A673 (cell line): ENCODE measurements at regions not wholly inside any gene's neighbourhood (a gene's known extent, or its start where the extent isn't known, plus 50 kb on each side); places are given as distances from the start of the nearest gene placed in this dataset.

Source experiments
- BruUV-seq: library from RNA; stranded (reverse); fragments of 400-500 nt; replicated peaks from 2 replicates; lab custom pipeline; 2021; lab: Mats Ljungman, UMichigan
- CTCF ChIA-PET: fragments of 300-600 bp; sonication (Branson Sonifier 250); formaldehyde crosslinking; loops from one replicate; lab custom pipeline; 2022; ENCODE audit warnings: antibody characterized with exemption; lab: Charles Lee
- POLR2A ChIA-PET: fragments of 300-600 bp; sonication (Branson Sonifier 250); formaldehyde crosslinking; loops from one replicate; lab custom pipeline; 2022; ENCODE audit warnings: antibody characterized with exemption; ENCODE audit not compliant: low non-redundant PET; lab: Charles Lee
- DNase-seq: peaks from one replicate; pipeline ENCODE4 v3.0.0-alpha.2; 2015; ENCODE audit warnings: low spot score
- H3K27ac ChIP-seq: fragments of 200-600 bp; sonication (generic); 2 replicates; pipeline ENCODE4 v1.5.1; 2016; ENCODE audit warnings: mixed run types, low read depth, mild to moderate bottlenecking, mixed read lengths, antibody characterized with exemption, low read length; ENCODE audit not compliant: poor library complexity, severe bottlenecking
- H3K27me3 ChIP-seq: fragments of 200-600 bp; sonication (generic); replicated peaks from 2 replicates; pipeline ENCODE4 v1.6.1; 2017; ENCODE audit warnings: mixed run types, low read depth, mild to moderate bottlenecking, mixed read lengths, antibody characterized with exemption, low read length; ENCODE audit not compliant: insufficient read depth, poor library complexity
- H3K36me3 ChIP-seq: fragments of 200-600 bp; sonication (generic); 2 replicates; pipeline ENCODE4 v1.6.1; 2016; ENCODE audit warnings: mixed run types, mild to moderate bottlenecking, mixed read lengths, antibody characterized with exemption, low read length; ENCODE audit not compliant: insufficient read depth, poor library complexity, severe bottlenecking
- H3K4me1 ChIP-seq: fragments of 200-600 bp; sonication (generic); 2 replicates; pipeline ENCODE4 v1.6.1; 2017; ENCODE audit warnings: mixed run types, mild to moderate bottlenecking, mixed read lengths, antibody characterized with exemption, low read length; ENCODE audit not compliant: insufficient read depth, poor library complexity, severe bottlenecking
- H3K4me3 ChIP-seq: fragments of 200-600 bp; sonication (generic); 2 replicates; pipeline ENCODE4 v1.5.1; 2016; ENCODE audit warnings: low read depth, mixed run types, mild to moderate bottlenecking, mixed read lengths, low read length; ENCODE audit not compliant: poor library complexity, severe bottlenecking
- H3K9me3 ChIP-seq: fragments of 200-600 bp; sonication (generic); 2 replicates; pipeline ENCODE4 v1.6.1; 2016; ENCODE audit warnings: mixed run types, low read depth, mild to moderate bottlenecking, mixed read lengths, antibody characterized with exemption, low read length; ENCODE audit not compliant: poor library complexity, severe bottlenecking
- EZH2 ChIP-seq: fragments of 200-600 bp; sonication (generic); IDR thresholded peaks from 2 replicates; pipeline ENCODE4 v1.6.1; 2017; ENCODE audit warnings: borderline replicate concordance, low read depth, mild to moderate bottlenecking, mixed read lengths, antibody characterized with exemption, low read length; ENCODE audit not compliant: poor library complexity, severe bottlenecking
- intact Hi-C: fragments of 100-400 bp; cut with micrococcal nuclease; formaldehyde crosslinking; loops from one replicate; pipeline ENCODE4 v1.10.0; 2022; ENCODE audit not compliant: unreplicated experiment
- TF ChIP-seq, protein P1 (sequence below): fragments of 300-800, 200-600 bp; sonication (generic); conservative IDR thresholded peaks from 2 replicates; pipeline ENCODE4 v1.5.1; 2017; ENCODE audit warnings: low read depth, mild to moderate bottlenecking, antibody characterized with exemption, low read length, moderate library complexity, mixed read lengths

GRCh38 chr16:17812771-17813170 lies 342.0 kb upstream of the XYLT1 start:
- CTCF ChIA-PET, result no interaction called here
- no peak for TF ChIP-seq EZH2
- TF ChIP-seq, protein P1, sequence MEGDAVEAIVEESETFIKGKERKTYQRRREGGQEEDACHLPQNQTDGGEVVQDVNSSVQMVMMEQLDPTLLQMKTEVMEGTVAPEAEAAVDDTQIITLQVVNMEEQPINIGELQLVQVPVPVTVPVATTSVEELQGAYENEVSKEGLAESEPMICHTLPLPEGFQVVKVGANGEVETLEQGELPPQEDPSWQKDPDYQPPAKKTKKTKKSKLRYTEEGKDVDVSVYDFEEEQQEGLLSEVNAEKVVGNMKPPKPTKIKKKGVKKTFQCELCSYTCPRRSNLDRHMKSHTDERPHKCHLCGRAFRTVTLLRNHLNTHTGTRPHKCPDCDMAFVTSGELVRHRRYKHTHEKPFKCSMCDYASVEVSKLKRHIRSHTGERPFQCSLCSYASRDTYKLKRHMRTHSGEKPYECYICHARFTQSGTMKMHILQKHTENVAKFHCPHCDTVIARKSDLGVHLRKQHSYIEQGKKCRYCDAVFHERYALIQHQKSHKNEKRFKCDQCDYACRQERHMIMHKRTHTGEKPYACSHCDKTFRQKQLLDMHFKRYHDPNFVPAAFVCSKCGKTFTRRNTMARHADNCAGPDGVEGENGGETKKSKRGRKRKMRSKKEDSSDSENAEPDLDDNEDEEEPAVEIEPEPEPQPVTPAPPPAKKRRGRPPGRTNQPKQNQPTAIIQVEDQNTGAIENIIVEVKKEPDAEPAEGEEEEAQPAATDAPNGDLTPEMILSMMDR, result no peak
- DNase-seq, result no peak
- Histone ChIP-seq H3K27me3 (no peaks in the 10 kb centered on the region), H3K27ac (no peak overlapping the region), H3K4me1 (no peaks in the 10 kb centered on the region), H3K9me3 (peaks cover 18% of the 10 kb centered on the region), H3K4me3 (no peak overlapping the region), H3K36me3 (no peaks in the 10 kb centered on the region)
- BruUV-seq, result no TSS peak
- POLR2A ChIA-PET, result no interaction called here
- intact Hi-C loops, result no loop called here

DNA sequence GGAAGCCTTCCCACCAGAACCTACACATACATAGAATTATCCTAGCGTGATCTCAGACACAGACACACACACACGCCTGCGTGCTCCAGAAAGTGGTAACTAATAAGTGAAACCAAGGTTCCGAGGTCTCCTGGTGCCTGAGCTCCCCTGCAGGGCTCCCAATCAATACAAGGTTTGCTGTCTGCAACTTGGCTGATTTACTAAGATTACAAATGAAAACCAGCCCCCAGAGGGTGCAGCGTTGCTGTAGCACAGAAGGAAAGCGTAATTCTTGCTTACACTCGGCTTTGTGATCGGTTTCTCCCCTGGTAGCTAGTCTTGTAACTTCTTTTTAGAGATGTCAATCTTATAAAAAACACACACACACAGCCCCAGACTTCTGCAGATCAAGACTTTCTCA lies 334.1 kb upstream of the XYLT1 start:
- no TSS peak for BruUV-seq
- intact Hi-C loops, result no loop called here

DNA sequence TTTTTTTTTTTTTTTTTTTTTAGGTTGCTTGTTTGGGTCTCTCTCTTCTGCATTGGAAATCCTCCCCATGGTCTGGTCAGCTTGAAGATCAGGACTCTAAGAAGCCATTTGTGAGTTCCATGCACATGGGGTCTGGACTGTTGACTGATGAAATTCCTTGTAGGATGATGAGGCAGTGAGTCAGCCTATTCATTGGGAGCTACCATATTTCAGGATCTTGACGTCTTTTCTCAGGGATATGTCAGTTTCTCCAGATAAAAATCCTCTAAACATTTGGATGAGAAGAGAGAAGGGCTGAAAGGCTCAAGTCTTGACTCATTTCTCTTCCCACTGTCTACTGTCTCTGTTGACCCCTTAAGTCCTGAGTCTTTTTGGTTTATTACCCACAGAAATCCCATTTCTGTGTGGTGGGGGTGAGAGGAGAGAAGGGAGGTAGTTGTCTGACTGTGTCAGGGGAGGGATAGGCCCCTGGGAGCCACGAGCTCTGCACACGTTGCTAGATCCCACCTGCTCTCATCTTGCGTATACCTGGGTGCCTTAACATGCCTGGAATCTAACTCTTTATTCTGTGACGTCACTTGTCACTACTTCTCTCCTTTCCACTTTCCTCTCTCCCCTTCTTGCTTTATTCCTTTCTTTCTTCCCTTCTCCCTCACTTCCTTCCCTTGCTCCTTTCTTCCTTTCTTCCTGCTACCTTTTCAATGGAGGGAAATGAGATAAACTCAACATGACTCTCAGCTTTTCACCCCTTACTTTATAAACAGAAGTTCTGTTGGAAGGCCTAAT lies 333.1 kb upstream of the XYLT1 start:
- no peaks in the 10 kb centered on the region for H3K4me1 ChIP-seq
- POLR2A ChIA-PET, result no interaction called here
- H3K4me3 ChIP-seq, result no peak overlapping the region
- H3K36me3 ChIP-seq, result no peaks in the 10 kb centered on the region
- no peak overlapping the region for H3K27ac ChIP-seq
- no peaks in the 10 kb centered on the region for H3K27me3 ChIP-seq
- DNase-seq, result no peak
- intact Hi-C loops, result no loop called here
- TF ChIP-seq, protein P1, result no peak
- no peak for TF ChIP-seq EZH2
- CTCF ChIA-PET, result no interaction called here
- H3K9me3 ChIP-seq, result no peaks in the 10 kb centered on the region
- no TSS peak for BruUV-seq

More for the DNA sequence above, 334.1 kb upstream of the XYLT1 start:
- no peaks in the 10 kb centered on the region for H3K36me3 ChIP-seq
- POLR2A ChIA-PET, result no interaction called here
- H3K27me3 ChIP-seq, result no peaks in the 10 kb centered on the region
- no peaks in the 10 kb centered on the region for H3K9me3 ChIP-seq
- H3K27ac ChIP-seq, result no peak overlapping the region
- TF ChIP-seq, protein P1, result no peak
- no peak for TF ChIP-seq EZH2
- CTCF ChIA-PET, result no interaction called here
- H3K4me1 ChIP-seq, result no peaks in the 10 kb centered on the region
- H3K4me3 ChIP-seq, result no peak overlapping the region
- DNase-seq, result no peak
